B cell (primary cell): ENCODE measurements at regions not wholly inside any gene's neighbourhood (a gene's known extent, or its start where the extent isn't known, plus 50 kb on each side); places are given as distances from the start of the nearest gene placed in this dataset.
"Not testable (repeated sequence)": the region's sequence is repeated elsewhere in the genome, so short reads cannot be mapped to it uniquely, and the experiment has no call there.

Source experiments
- EZH2 ChIP-seq: IDR thresholded peaks from 2 replicates; pipeline ENCODE4 v1.6.1; 2012; ENCODE audit warnings: borderline replicate concordance, low read depth, mild to moderate bottlenecking, moderate library complexity, low read length; ENCODE audit not compliant: insufficient read depth, poor library complexity, severe bottlenecking
- TF ChIP-seq, protein P1 (sequence below): fragments of 200-600 bp; IDR thresholded peaks from one replicate; pipeline ENCODE4 v1.8.0; 2022; ENCODE audit warnings: antibody characterized with exemption, mild to moderate bottlenecking

- TF ChIP-seq, protein P1, sequence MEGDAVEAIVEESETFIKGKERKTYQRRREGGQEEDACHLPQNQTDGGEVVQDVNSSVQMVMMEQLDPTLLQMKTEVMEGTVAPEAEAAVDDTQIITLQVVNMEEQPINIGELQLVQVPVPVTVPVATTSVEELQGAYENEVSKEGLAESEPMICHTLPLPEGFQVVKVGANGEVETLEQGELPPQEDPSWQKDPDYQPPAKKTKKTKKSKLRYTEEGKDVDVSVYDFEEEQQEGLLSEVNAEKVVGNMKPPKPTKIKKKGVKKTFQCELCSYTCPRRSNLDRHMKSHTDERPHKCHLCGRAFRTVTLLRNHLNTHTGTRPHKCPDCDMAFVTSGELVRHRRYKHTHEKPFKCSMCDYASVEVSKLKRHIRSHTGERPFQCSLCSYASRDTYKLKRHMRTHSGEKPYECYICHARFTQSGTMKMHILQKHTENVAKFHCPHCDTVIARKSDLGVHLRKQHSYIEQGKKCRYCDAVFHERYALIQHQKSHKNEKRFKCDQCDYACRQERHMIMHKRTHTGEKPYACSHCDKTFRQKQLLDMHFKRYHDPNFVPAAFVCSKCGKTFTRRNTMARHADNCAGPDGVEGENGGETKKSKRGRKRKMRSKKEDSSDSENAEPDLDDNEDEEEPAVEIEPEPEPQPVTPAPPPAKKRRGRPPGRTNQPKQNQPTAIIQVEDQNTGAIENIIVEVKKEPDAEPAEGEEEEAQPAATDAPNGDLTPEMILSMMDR, result not testable (repeated sequence)
- not testable (repeated sequence) for TF ChIP-seq EZH2
These were observed 118.5 kb upstream of the ZNF658 start for GRCh38 chr9:66782010-66782409.
